CD4-positive, alpha-beta T cell (primary cell): ENCODE measurements at regions not wholly inside any gene's neighbourhood (a gene's known extent, or its start where the extent isn't known, plus 50 kb on each side); places are given as distances from the start of the nearest gene placed in this dataset.

Source experiments
- ATAC-seq: fragments of 200-7000 bp; cut with Tn5 transposase; one replicate; pipeline ENCODE4 v1.10.0; 2022; ENCODE audit warnings: mild to moderate bottlenecking; ENCODE audit not compliant: poor library complexity
- CTCF ChIA-PET: fragments of 350-600 bp; sonication (Branson Sonifier 250); formaldehyde crosslinking; loops from one replicate; lab custom pipeline; 2021; ENCODE audit warnings: antibody characterized with exemption, inconsistent platforms; lab: Charles Lee
- POLR2A ChIA-PET: fragments of 350-600 bp; sonication (Branson Sonifier 250); formaldehyde crosslinking; loops from one replicate; lab custom pipeline; 2021; ENCODE audit warnings: antibody characterized with exemption, inconsistent platforms; lab: Charles Lee
- DNase-seq, 14 experiments: peaks; one replicate each; pipeline ENCODE4 v3.0.0-alpha.2; 2013 to 2020; ENCODE audit warnings: mixed read lengths in 2 of 14
- H3K27ac ChIP-seq, 2 donors: one replicate each; pipeline versions ENCODE4 v1.5.1 to v1.7.0; 2013; ENCODE audit warnings: low read length in 2 of 2, low read depth in 1 of 2, mild to moderate bottlenecking in 1 of 2
- H3K27me3 ChIP-seq, 2 experiments: 1 replicate in 1 of 2; 2 replicates in 1 of 2; pipeline versions ENCODE4 v1.6.1 to v1.7.0; 2013; ENCODE audit warnings: low read length in 2 of 2, control low read depth in 1 of 2, mild to moderate bottlenecking in 1 of 2, moderate library complexity in 1 of 2; ENCODE audit not compliant: insufficient read depth in 2 of 2, control insufficient read depth in 1 of 2
- H3K36me3 ChIP-seq: one replicate; pipeline ENCODE4 v1.6.1; 2013; ENCODE audit warnings: low read length, control low read depth; ENCODE audit not compliant: insufficient read depth
- H3K4me1 ChIP-seq: one replicate; pipeline ENCODE4 v1.6.1; 2013; ENCODE audit warnings: low read length, control low read depth; ENCODE audit not compliant: insufficient read depth
- H3K4me3 ChIP-seq: one replicate; pipeline ENCODE4 v1.5.1; 2013; ENCODE audit warnings: mild to moderate bottlenecking, low read length, moderate library complexity
- H3K9me3 ChIP-seq, 2 experiments: 1 replicate in 1 of 2; 2 replicates in 1 of 2; pipeline versions ENCODE4 v1.6.1 to v1.7.0; 2013; ENCODE audit warnings: low read length in 2 of 2, mild to moderate bottlenecking in 2 of 2, control low read depth in 1 of 2, moderate library complexity in 1 of 2; ENCODE audit not compliant: control insufficient read depth in 1 of 2, insufficient read depth in 1 of 2
- H3K27ac Mint-ChIP-seq: one replicate; pipeline ENCODE4 v1.8.0; 2020; ENCODE audit warnings: mixed read lengths
- H3K27me3 Mint-ChIP-seq: one replicate; pipeline ENCODE4 v1.8.0; 2021; ENCODE audit warnings: mixed read lengths
- H3K36me3 Mint-ChIP-seq: one replicate; pipeline ENCODE4 v1.8.0; 2021; ENCODE audit warnings: low read depth, mixed read lengths
- H3K4me1 Mint-ChIP-seq: one replicate; pipeline ENCODE4 v1.8.0; 2021; ENCODE audit warnings: low read depth, mixed read lengths
- H3K4me3 Mint-ChIP-seq: one replicate; pipeline ENCODE4 v1.8.0; 2020; ENCODE audit warnings: mild to moderate bottlenecking, mixed read lengths
- H3K9me3 Mint-ChIP-seq: one replicate; pipeline ENCODE4 v1.8.0; 2020; ENCODE audit warnings: mixed read lengths
- intact Hi-C, 2 experiments: fragments of 100-400 bp; cut with DNase I in 1 of 2; cut with micrococcal nuclease in 1 of 2; formaldehyde crosslinking; loops; one replicate each; pipeline versions ENCODE4 v1.15.1 to v1.9.0; 2023 to 2025; cut with DNase I, micrococcal nuclease
- TF ChIP-seq, protein P1 (sequence below): fragments of 200-600 bp; IDR thresholded peaks from one replicate; pipeline ENCODE4 v1.8.0; 2022; ENCODE audit warnings: antibody characterized with exemption, mild to moderate bottlenecking

DNA sequence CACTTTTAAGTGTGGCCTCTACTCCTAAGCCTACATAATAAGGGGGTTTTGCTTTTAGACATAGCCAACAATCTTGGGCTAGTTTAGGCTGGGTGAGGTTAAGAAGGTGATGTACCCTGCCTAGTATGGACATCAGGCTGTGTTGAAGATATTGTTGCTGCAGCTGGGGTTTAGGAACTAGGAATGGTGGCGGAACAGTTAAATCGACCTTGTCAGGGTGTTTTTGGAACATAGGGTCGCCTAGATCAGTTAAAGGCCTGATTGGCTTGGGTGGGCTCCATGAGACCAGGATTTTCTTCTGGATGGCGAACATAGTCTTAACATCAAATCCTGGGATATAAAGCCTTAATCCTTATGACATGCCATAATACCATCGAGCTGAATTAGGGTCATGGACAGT lies 156.1 kb downstream of the TRIM27 start:
- TF ChIP-seq, protein P1, sequence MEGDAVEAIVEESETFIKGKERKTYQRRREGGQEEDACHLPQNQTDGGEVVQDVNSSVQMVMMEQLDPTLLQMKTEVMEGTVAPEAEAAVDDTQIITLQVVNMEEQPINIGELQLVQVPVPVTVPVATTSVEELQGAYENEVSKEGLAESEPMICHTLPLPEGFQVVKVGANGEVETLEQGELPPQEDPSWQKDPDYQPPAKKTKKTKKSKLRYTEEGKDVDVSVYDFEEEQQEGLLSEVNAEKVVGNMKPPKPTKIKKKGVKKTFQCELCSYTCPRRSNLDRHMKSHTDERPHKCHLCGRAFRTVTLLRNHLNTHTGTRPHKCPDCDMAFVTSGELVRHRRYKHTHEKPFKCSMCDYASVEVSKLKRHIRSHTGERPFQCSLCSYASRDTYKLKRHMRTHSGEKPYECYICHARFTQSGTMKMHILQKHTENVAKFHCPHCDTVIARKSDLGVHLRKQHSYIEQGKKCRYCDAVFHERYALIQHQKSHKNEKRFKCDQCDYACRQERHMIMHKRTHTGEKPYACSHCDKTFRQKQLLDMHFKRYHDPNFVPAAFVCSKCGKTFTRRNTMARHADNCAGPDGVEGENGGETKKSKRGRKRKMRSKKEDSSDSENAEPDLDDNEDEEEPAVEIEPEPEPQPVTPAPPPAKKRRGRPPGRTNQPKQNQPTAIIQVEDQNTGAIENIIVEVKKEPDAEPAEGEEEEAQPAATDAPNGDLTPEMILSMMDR = no peak
- intact Hi-C loops = no loop called here
- POLR2A ChIA-PET = no interaction called here
- H3K36me3 Mint-ChIP-seq = no peaks in the 10 kb centered on the region
- Histone ChIP-seq H3K4me1 (no peaks in the 10 kb centered on the region), H3K27me3 (peaks cover 93 to 99% of the 10 kb centered on the region in 2 experiments), H3K4me3 (no peak overlapping the region), H3K27ac (no peak overlapping the region), H3K9me3 (peaks cover 38 to 45% of the 10 kb centered on the region in 2 experiments), H3K36me3 (no peaks in the 10 kb centered on the region)
- H3K27ac Mint-ChIP-seq = no peak overlapping the region
- no peak overlapping the region for H3K4me3 Mint-ChIP-seq
- no peak for DNase-seq
- H3K4me1 Mint-ChIP-seq = peaks cover under 1% of the 10 kb centered on the region
- ATAC-seq = no peak
- peaks cover 99% of the 10 kb centered on the region for H3K27me3 Mint-ChIP-seq
- H3K9me3 Mint-ChIP-seq = peaks cover 3% of the 10 kb centered on the region
- CTCF ChIA-PET = no interaction called here

DNA sequence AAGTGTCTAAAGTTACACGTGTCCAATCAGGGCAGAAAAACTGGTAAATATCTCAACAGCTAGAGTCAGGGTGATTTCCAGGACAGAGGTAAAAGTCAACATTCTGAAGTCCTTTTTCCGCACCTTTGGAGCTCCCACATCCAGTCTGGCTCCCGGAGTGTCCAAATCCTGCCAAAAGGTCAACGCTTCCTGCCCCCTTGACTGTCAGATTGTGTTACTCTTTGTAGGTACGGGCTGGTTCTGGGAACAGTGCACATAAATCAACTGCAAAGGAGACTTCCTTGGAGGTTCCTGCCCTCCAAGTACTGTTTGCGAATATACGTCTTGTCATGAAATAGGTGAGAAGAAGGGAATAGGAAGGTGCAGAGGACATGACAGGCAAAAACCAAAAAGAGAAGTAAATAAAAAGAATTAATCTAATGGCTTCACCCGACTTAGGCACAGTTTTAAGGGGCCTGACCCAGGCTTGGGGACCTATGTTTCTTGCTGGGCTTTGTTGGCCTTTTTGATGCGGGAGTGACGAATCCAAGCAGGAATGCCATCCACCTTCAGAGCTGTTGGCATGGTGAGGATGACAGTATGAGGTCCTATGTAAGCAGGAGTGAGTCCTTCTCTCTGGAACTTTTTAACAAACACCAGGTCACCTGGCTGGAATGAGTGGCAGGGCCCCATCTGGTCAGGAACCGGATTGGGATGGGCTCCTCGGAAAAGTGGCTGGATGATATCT lies 155.4 kb downstream of the TRIM27 start:
- TF ChIP-seq, protein P1 = no peak
- H3K27me3 ChIP-seq = peaks cover 97 to 99% of the 10 kb centered on the region in 2 experiments
- Mint-ChIP-seq H3K36me3 (no peaks in the 10 kb centered on the region), H3K27me3 (peaks cover 99% of the 10 kb centered on the region), H3K9me3 (peaks cover 3% of the 10 kb centered on the region), H3K4me1 (peaks cover 7% of the 10 kb centered on the region), H3K27ac (no peak overlapping the region), H3K4me3 (no peak overlapping the region)
- CTCF ChIA-PET = interaction anchor here (1.0 kb wide), 1 partner anchor 39 kb away, joined by 4 read pairs; no protein-coding TSS in a partner anchor
- POLR2A ChIA-PET = no interaction called here
- intact Hi-C loops = no loop called here
- ATAC-seq (no peak), DNase-seq (no peak)
- peaks cover 6% of the 10 kb centered on the region for H3K4me1 ChIP-seq
- no peaks in the 10 kb centered on the region for H3K36me3 ChIP-seq
- H3K27ac ChIP-seq = no peak overlapping the region
- H3K9me3 ChIP-seq = peaks cover 39 to 50% of the 10 kb centered on the region in 2 experiments
- H3K4me3 ChIP-seq = no peak overlapping the region

GRCh38 chr6:28769626-28770402 lies 154.0 kb downstream of the TRIM27 start:
- Histone ChIP-seq H3K9me3 (peaks cover 36 to 45% of the 10 kb centered on the region in 2 experiments), H3K36me3 (no peaks in the 10 kb centered on the region), H3K27me3 (peaks cover 97 to 99% of the 10 kb centered on the region in 2 experiments), H3K27ac (no peak overlapping the region), H3K4me3 (no peak overlapping the region), H3K4me1 (peaks cover 6% of the 10 kb centered on the region)
- ChIA-PET POLR2A (no interaction called here), CTCF (no interaction called here)
- Mint-ChIP-seq H3K4me1 (peaks cover 7% of the 10 kb centered on the region), H3K4me3 (no peak overlapping the region), H3K9me3 (peaks cover 5% of the 10 kb centered on the region), H3K36me3 (no peaks in the 10 kb centered on the region), H3K27me3 (peaks cover 99% of the 10 kb centered on the region), H3K27ac (no peak overlapping the region)
- intact Hi-C loops = loop anchor here (5.0 to 10.0 kb wide), 2 partner anchors 37 to 1475 kb away; no protein-coding TSS in a partner anchor
- TF ChIP-seq, protein P1 = no peak
- ATAC-seq (no peak), DNase-seq (no peak)
